Breast epithelium (tissue), 4 donors: ENCODE measurements at regions not wholly inside any gene's neighbourhood (a gene's known extent, or its start where the extent isn't known, plus 50 kb on each side); places are given as distances from the start of the nearest gene placed in this dataset.

ENCODE experiments used
- DNase-seq, 2 donors: peaks; one replicate each; pipeline ENCODE4 v3.0.0-alpha.2; 2019; ENCODE audit warnings: low spot score in 2 of 2
- H3K27ac ChIP-seq, 2 donors: fragments of 200-600 bp; sonication (generic) in 1 of 2; one replicate each; pipeline ENCODE4 v1.5.1; 2016 to 2019; ENCODE audit warnings: mild to moderate bottlenecking in 1 of 2
- H3K27me3 ChIP-seq, 2 donors: fragments of 200-600 bp; sonication (generic) in 1 of 2; one replicate each; pipeline versions ENCODE4 v1.5.1 to v1.6.0; 2017 to 2019; ENCODE audit warnings: control low read depth in 1 of 2, mild to moderate bottlenecking in 1 of 2
- H3K36me3 ChIP-seq: fragments of 200-600 bp; one replicate; pipeline ENCODE4 v1.5.1; 2019
- H3K4me1 ChIP-seq, 2 donors: fragments of 200-600 bp; sonication (generic); one replicate each; pipeline ENCODE4 v1.5.1; 2016 to 2019; ENCODE audit warnings: control low read depth in 1 of 2
- H3K4me3 ChIP-seq, 3 donors: fragments of 200-600 bp; sonication (generic); 1 replicate in 2 of 3; 2 replicates in 1 of 3; pipeline ENCODE4 v1.5.1; 2016 to 2019; ENCODE audit warnings: mild to moderate bottlenecking in 3 of 3, moderate library complexity in 2 of 3
- H3K9me3 ChIP-seq, 2 donors: fragments of 200-600 bp; sonication (generic) in 1 of 2; one replicate each; pipeline ENCODE4 v1.5.1; 2016 to 2019; ENCODE audit warnings: control low read depth in 1 of 2
- CTCF ChIP-seq, 3 donors: fragments of 450-650 bp; IDR thresholded peaks; one replicate each; pipeline ENCODE4 v1.5.1; 2016 to 2017; ENCODE audit warnings: antibody characterized with exemption in 3 of 3, mild to moderate bottlenecking in 3 of 3, moderate library complexity in 3 of 3
- POLR2A ChIP-seq: fragments of 450-650 bp; IDR thresholded peaks from one replicate; pipeline ENCODE4 v1.6.1; 2016; ENCODE audit warnings: antibody characterized with exemption, mild to moderate bottlenecking, moderate library complexity
- POLR2AphosphoS5 ChIP-seq, 3 donors: sonication (generic); formaldehyde crosslinking; IDR thresholded peaks; one replicate each; pipeline ENCODE4 v1.6.1; 2017; ENCODE audit warnings: antibody characterized with exemption in 3 of 3
- intact Hi-C: fragments of 100-400 bp; cut with DNase I; formaldehyde crosslinking; loops from one replicate; pipeline ENCODE4 v1.15.1; 2023; ENCODE audit warnings: low total_unique reads

- Histone ChIP-seq H3K9me3 (peaks cover 0 to 7% of the 10 kb centered on the region in 2 donors), H3K27me3 (no peaks in the 10 kb centered on the region), H3K36me3 (no peaks in the 10 kb centered on the region), H3K4me1 (no peaks in the 10 kb centered on the region), H3K27ac (no peak overlapping the region), H3K4me3 (no peak overlapping the region)
- TF ChIP-seq POLR2AphosphoS5 (IDR thresholded peaks at IDR 0.05) (no peak), CTCF (IDR thresholded peaks at IDR 0.05) (no peak), POLR2A (no peak)
- no peak for DNase-seq
- intact Hi-C loops, result no loop called here
Observed at GRCh38 chr11:91536366-91536765, 688.3 kb upstream of the FAT3 start.

GRCh38 chr11:91528965-91529364 is 695.7 kb upstream of the FAT3 start:
- Histone ChIP-seq H3K4me1 (no peaks in the 10 kb centered on the region), H3K27ac (no peak overlapping the region), H3K9me3 (peaks cover 0 to 10% of the 10 kb centered on the region in 2 donors), H3K27me3 (no peaks in the 10 kb centered on the region), H3K4me3 (no peak overlapping the region), H3K36me3 (no peaks in the 10 kb centered on the region)
- TF ChIP-seq CTCF (IDR thresholded peaks at IDR 0.05) (no peak), POLR2A (no peak), POLR2AphosphoS5 (IDR thresholded peaks at IDR 0.05) (no peak)
- intact Hi-C loops, result no loop called here
- no peak for DNase-seq

GRCh38 chr11:91527380-91528030 is 697.1 kb upstream of the FAT3 start:
- Histone ChIP-seq H3K9me3 (peaks cover 0 to 10% of the 10 kb centered on the region in 2 donors), H3K36me3 (no peaks in the 10 kb centered on the region), H3K27me3 (no peaks in the 10 kb centered on the region), H3K4me3 (no peak overlapping the region), H3K4me1 (no peaks in the 10 kb centered on the region), H3K27ac (no peak overlapping the region)
- no peak for DNase-seq
- TF ChIP-seq CTCF (IDR thresholded peaks at IDR 0.05), result no peak
- no peak for TF ChIP-seq POLR2AphosphoS5 (IDR thresholded peaks at IDR 0.05)
- no peak for TF ChIP-seq POLR2A
- intact Hi-C loops, result no loop called here

GRCh38 chr11:91513734-91514133 is 710.9 kb upstream of the FAT3 start:
- Histone ChIP-seq H3K4me3 (no peak overlapping the region), H3K4me1 (no peaks in the 10 kb centered on the region), H3K27ac (no peak overlapping the region), H3K27me3 (no peaks in the 10 kb centered on the region), H3K9me3 (no peaks in the 10 kb centered on the region), H3K36me3 (no peaks in the 10 kb centered on the region)
- intact Hi-C loops, result no loop called here
- no peak for TF ChIP-seq POLR2A
- TF ChIP-seq CTCF (IDR thresholded peaks at IDR 0.05), result no peak
- no peak for TF ChIP-seq POLR2AphosphoS5 (IDR thresholded peaks at IDR 0.05)
- DNase-seq, result no peak

- no peaks in the 10 kb centered on the region for H3K36me3 ChIP-seq
- no peaks in the 10 kb centered on the region for H3K27me3 ChIP-seq
- H3K9me3 ChIP-seq, result no peaks in the 10 kb centered on the region
- no peak for TF ChIP-seq POLR2AphosphoS5 (IDR thresholded peaks at IDR 0.05)
- TF ChIP-seq CTCF (IDR thresholded peaks at IDR 0.05), result no peak
- TF ChIP-seq POLR2A, result no peak
- no peak for DNase-seq
- H3K4me1 ChIP-seq, result no peaks in the 10 kb centered on the region
- H3K27ac ChIP-seq, result no peak overlapping the region
- no peak overlapping the region for H3K4me3 ChIP-seq
- intact Hi-C loops, result no loop called here
Observed at GRCh38 chr11:91497847-91498246, 726.8 kb upstream of the FAT3 start.
